B cell (primary cell): ENCODE measurements at regions not wholly inside any gene's neighbourhood (a gene's known extent, or its start where the extent isn't known, plus 50 kb on each side); places are given as distances from the start of the nearest gene placed in this dataset.

Experiments used
- ATAC-seq: fragments of 200-7000 bp; cut with Tn5 transposase; one replicate; pipeline ENCODE4 v1.10.0; 2021; ENCODE audit warnings: low read depth, mild to moderate bottlenecking, moderate number of reproducible peaks, moderate library complexity
- CTCF ChIA-PET: fragments of 350-600 bp; sonication (Branson Sonifier 250); formaldehyde crosslinking; loops from one replicate; lab custom pipeline; 2021; ENCODE audit warnings: antibody characterized with exemption, inconsistent platforms; lab: Charles Lee
- POLR2A ChIA-PET: fragments of 350-600 bp; sonication (Branson Sonifier 250); formaldehyde crosslinking; loops from one replicate; lab custom pipeline; 2021; ENCODE audit warnings: antibody characterized with exemption; lab: Charles Lee
- DNase-seq: peaks from one replicate; pipeline ENCODE4 v3.0.0; 2013
- H2AFZ ChIP-seq: 2 replicates; pipeline ENCODE4 v1.6.1; 2012; ENCODE audit warnings: mild to moderate bottlenecking, low read depth, low read length; ENCODE audit not compliant: insufficient read depth, poor library complexity, severe bottlenecking
- H3K27ac ChIP-seq, 2 donors: 1 replicate in 1 of 2; 2 replicates in 1 of 2; pipeline ENCODE4 v1.5.1; 2012 to 2013; ENCODE audit warnings: low read length in 2 of 2, mild to moderate bottlenecking in 2 of 2, moderate library complexity in 1 of 2
- H3K27me3 ChIP-seq, 4 experiments: fragments of 200-600 bp in 1 of 4; sonication (generic) in 1 of 4; replicated peaks in 1 of 4; 1 replicate in 2 of 4; 2 replicates in 2 of 4; pipeline versions ENCODE4 v1.6.1 to v1.7.0; 2013 to 2016; ENCODE audit warnings: low read length in 3 of 4, mild to moderate bottlenecking in 2 of 4, mixed read lengths in 1 of 4, moderate library complexity in 1 of 4; ENCODE audit not compliant: insufficient read depth in 4 of 4, control insufficient read depth in 3 of 4; ENCODE audit errors: control extremely low read depth in 1 of 4
- H3K36me3 ChIP-seq, 2 experiments: replicated peaks in 1 of 2; 1 replicate in 1 of 2; 2 replicates in 1 of 2; pipeline versions ENCODE4 v1.6.1 to v1.7.1; 2013; ENCODE audit warnings: low read length in 1 of 2; ENCODE audit not compliant: insufficient read depth in 2 of 2, control insufficient read depth in 1 of 2; ENCODE audit errors: control extremely low read depth in 1 of 2, extremely low read depth in 1 of 2
- H3K4me1 ChIP-seq, 2 donors: fragments of 200-600 bp in 1 of 2; sonication (generic) in 1 of 2; 1 replicate in 1 of 2; 2 replicates in 1 of 2; pipeline versions ENCODE4 v1.5.1 to v1.6.1; 2013 to 2017; ENCODE audit warnings: low read length in 2 of 2; ENCODE audit not compliant: control insufficient read depth in 2 of 2, insufficient read depth in 2 of 2
- H3K4me2 ChIP-seq: replicated peaks from 2 replicates; pipeline ENCODE3; 2012; ENCODE audit warnings: mild to moderate bottlenecking, low read depth, low read length; ENCODE audit not compliant: poor library complexity, severe bottlenecking
- H3K4me3 ChIP-seq, 5 experiments: fragments of 200-600 bp in 1 of 5; sonication (generic) in 1 of 5; 1 replicate in 3 of 5; 2 replicates in 2 of 5; pipeline versions ENCODE4 v1.5.1 to v1.7.0; 2011 to 2016; ENCODE audit warnings: low read length in 4 of 5, mild to moderate bottlenecking in 4 of 5, low read depth in 2 of 5, control low read depth in 1 of 5, moderate library complexity in 1 of 5; ENCODE audit not compliant: insufficient read depth in 1 of 5; ENCODE audit errors: control extremely low read depth in 1 of 5, extremely low read depth in 1 of 5
- H3K79me2 ChIP-seq: fragments of 200-600 bp; sonication (generic); one replicate; pipeline ENCODE4 v1.6.0; 2016; ENCODE audit warnings: low read length; ENCODE audit not compliant: control insufficient read depth, insufficient read depth
- H3K9ac ChIP-seq: fragments of 200-600 bp; sonication (generic); 2 replicates; pipeline ENCODE4 v1.6.1; 2017; ENCODE audit warnings: mild to moderate bottlenecking, low read length, moderate library complexity
- H3K9me3 ChIP-seq, 3 donors: one replicate each; pipeline versions ENCODE4 v1.6.1 to v1.7.1; 2013; ENCODE audit warnings: low read length in 2 of 3; ENCODE audit not compliant: control insufficient read depth in 2 of 3, insufficient read depth in 1 of 3; ENCODE audit errors: control extremely low read depth in 1 of 3
- H4K20me1 ChIP-seq: 2 replicates; pipeline ENCODE4 v1.6.0; 2012; ENCODE audit warnings: mild to moderate bottlenecking, low read length; ENCODE audit not compliant: insufficient read depth, control insufficient read depth, poor library complexity, severe bottlenecking
- H3K27ac Mint-ChIP-seq: one replicate; pipeline ENCODE4 v1.8.0; 2021; ENCODE audit warnings: mixed read lengths
- H3K27me3 Mint-ChIP-seq: one replicate; pipeline ENCODE4 v1.8.0; 2021; ENCODE audit warnings: mixed read lengths
- H3K4me1 Mint-ChIP-seq: one replicate; pipeline ENCODE4 v1.8.0; 2021; ENCODE audit warnings: mixed read lengths
- H3K4me3 Mint-ChIP-seq: one replicate; pipeline ENCODE4 v1.8.0; 2021; ENCODE audit warnings: mixed read lengths
- H3K9me3 Mint-ChIP-seq: one replicate; pipeline ENCODE4 v1.8.0; 2022; ENCODE audit warnings: mixed read lengths; ENCODE audit not compliant: insufficient read depth
- EZH2 ChIP-seq: IDR thresholded peaks from 2 replicates; pipeline ENCODE4 v1.6.1; 2012; ENCODE audit warnings: borderline replicate concordance, low read depth, mild to moderate bottlenecking, moderate library complexity, low read length; ENCODE audit not compliant: insufficient read depth, poor library complexity, severe bottlenecking
- WGBS: methylation state at CpG from one replicate; pipeline ENCODE4 v1.1.5; 2013; ENCODE audit warnings: missing lambda C conversion rate; ENCODE audit not compliant: insufficient coverage; 5-methylcytosine and 5-hydroxymethylcytosine counted together
- intact Hi-C: fragments of 100-400 bp; cut with micrococcal nuclease; formaldehyde crosslinking; loops from one replicate; pipeline ENCODE4 v1.10.0; 2022
- TF ChIP-seq, protein P1 (sequence below): fragments of 200-600 bp; IDR thresholded peaks from one replicate; pipeline ENCODE4 v1.8.0; 2022; ENCODE audit warnings: antibody characterized with exemption, mild to moderate bottlenecking

DNA sequence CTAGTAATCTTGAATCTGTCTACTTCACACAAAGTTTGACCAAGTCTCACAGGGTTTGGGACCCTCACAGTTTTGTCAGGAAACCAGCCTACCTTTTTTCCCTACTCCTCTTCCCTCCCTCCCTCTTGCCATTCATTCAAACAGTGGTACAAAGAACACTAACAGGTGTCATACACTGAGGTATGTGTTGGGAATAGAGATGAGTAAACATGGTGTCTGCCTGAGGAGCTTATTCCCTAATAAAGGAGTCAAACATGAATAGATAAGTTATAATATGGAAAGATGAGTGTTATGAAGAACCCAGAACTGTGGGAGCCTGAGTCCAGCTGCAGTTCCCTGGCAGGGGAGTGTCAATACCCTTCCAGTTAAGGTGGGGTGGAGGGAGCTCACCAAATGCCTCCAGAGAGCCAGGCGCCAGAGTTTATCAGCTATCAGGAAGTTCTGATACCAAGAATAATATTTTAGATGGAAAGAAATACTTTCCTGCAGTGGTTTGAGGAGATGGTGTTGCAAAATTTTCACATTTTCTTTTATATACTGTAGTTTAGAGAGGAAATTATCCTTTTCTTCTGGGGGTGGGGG is 183.4 kb upstream of the NR3C1 start:
- intact Hi-C loops = loop anchor here (10.0 kb wide), 1 partner anchor 582 kb away; no protein-coding TSS in a partner anchor
- POLR2A ChIA-PET = no interaction called here

DNA sequence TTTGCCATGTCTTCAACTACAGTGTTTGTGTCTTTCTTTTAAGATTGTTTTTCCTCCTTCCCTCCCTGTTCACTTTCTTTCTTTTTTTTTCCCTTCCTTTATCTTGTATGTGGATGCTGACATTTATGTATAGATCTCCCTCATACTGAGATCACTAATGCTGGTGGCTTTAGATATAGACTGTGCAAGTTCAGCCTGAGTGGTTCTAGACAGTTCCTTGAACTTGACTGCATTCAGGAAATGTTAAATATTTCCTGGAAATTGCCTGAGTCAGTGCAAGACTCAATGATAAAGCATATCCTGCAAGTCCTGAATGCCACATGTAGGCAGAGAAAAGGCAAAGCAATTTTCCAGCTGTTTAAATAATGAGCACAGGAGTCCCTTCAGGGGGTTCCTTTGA is 182.5 kb upstream of the NR3C1 start:
- Histone ChIP-seq H4K20me1 (no peaks in the 10 kb centered on the region), H3K36me3 (no peaks in the 10 kb centered on the region), H3K4me2 (no peak overlapping the region), H3K4me1 (peaks cover 13 to 14% of the 10 kb centered on the region in 2 donors), H3K9ac (no peak overlapping the region), H3K79me2 (no peaks in the 10 kb centered on the region), H3K27me3 (no peaks in the 10 kb centered on the region), H2AFZ (no peak overlapping the region), H3K27ac (no peak overlapping the region), H3K4me3 (no peak overlapping the region), H3K9me3 (no peaks in the 10 kb centered on the region)
- Mint-ChIP-seq H3K27ac (no peak overlapping the region), H3K4me3 (no peak overlapping the region), H3K4me1 (peaks cover 34% of the 10 kb centered on the region), H3K9me3 (no peaks in the 10 kb centered on the region), H3K27me3 (no peaks in the 10 kb centered on the region)
- ChIA-PET POLR2A (no interaction called here), CTCF (no interaction called here)
- TF ChIP-seq EZH2 = no peak
- TF ChIP-seq, protein P1, sequence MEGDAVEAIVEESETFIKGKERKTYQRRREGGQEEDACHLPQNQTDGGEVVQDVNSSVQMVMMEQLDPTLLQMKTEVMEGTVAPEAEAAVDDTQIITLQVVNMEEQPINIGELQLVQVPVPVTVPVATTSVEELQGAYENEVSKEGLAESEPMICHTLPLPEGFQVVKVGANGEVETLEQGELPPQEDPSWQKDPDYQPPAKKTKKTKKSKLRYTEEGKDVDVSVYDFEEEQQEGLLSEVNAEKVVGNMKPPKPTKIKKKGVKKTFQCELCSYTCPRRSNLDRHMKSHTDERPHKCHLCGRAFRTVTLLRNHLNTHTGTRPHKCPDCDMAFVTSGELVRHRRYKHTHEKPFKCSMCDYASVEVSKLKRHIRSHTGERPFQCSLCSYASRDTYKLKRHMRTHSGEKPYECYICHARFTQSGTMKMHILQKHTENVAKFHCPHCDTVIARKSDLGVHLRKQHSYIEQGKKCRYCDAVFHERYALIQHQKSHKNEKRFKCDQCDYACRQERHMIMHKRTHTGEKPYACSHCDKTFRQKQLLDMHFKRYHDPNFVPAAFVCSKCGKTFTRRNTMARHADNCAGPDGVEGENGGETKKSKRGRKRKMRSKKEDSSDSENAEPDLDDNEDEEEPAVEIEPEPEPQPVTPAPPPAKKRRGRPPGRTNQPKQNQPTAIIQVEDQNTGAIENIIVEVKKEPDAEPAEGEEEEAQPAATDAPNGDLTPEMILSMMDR = no peak
- intact Hi-C loops = loop anchor here (10.0 kb wide), 1 partner anchor 581 kb away; no protein-coding TSS in a partner anchor
- no peak for DNase-seq
- no peak for ATAC-seq

More for the DNA sequence above, 183.4 kb upstream of the NR3C1 start:
- no CpG with 5 or more reads among the region's 1 CpG for WGBS
- H2AFZ ChIP-seq = no peak overlapping the region
- TF ChIP-seq EZH2 = no peak
- TF ChIP-seq, protein P1 = no peak
- H3K27ac ChIP-seq = no peak overlapping the region
- H3K27me3 ChIP-seq = no peaks in the 10 kb centered on the region
- CTCF ChIA-PET = no interaction called here
- no peak overlapping the region for H3K4me3 ChIP-seq
- no peaks in the 10 kb centered on the region for H4K20me1 ChIP-seq
- no peaks in the 10 kb centered on the region for H3K27me3 Mint-ChIP-seq
- DNase-seq (no peak), ATAC-seq (no peak)
- no peaks in the 10 kb centered on the region for H3K9me3 Mint-ChIP-seq
- H3K4me1 Mint-ChIP-seq = peaks cover 38% of the 10 kb centered on the region
- peaks cover 13 to 14% of the 10 kb centered on the region in 2 donors for H3K4me1 ChIP-seq
- H3K9me3 ChIP-seq = no peaks in the 10 kb centered on the region
- H3K4me2 ChIP-seq = no peak overlapping the region
- no peaks in the 10 kb centered on the region for H3K79me2 ChIP-seq
- H3K36me3 ChIP-seq = no peaks in the 10 kb centered on the region
- no peak overlapping the region for H3K27ac Mint-ChIP-seq
- H3K4me3 Mint-ChIP-seq = no peak overlapping the region
- no peak overlapping the region for H3K9ac ChIP-seq
